Naive thymus-derived CD4-positive, alpha-beta T cell (primary cell): ENCODE measurements at regions not wholly inside any gene's neighbourhood (a gene's known extent, or its start where the extent isn't known, plus 50 kb on each side); places are given as distances from the start of the nearest gene placed in this dataset.

ENCODE experiments used
- ATAC-seq: fragments of 150-1000 bp; cut with Tn5 transposase; 2 replicates; pipeline ENCODE4 v1.10.0; 2021; ENCODE audit warnings: mild to moderate bottlenecking, moderate library complexity
- CTCF ChIA-PET: fragments of 350-600 bp; sonication (Branson Sonifier 250); formaldehyde crosslinking; loops from one replicate; lab custom pipeline; 2021; ENCODE audit warnings: antibody characterized with exemption; lab: Charles Lee
- POLR2A ChIA-PET: fragments of 350-600 bp; sonication (Branson Sonifier 250); formaldehyde crosslinking; loops from one replicate; lab custom pipeline; 2021; ENCODE audit warnings: antibody characterized with exemption, inconsistent platforms; lab: Charles Lee
- DNase-seq, 9 donors: peaks; one replicate each; pipeline versions ENCODE4 v3.0.0 to v3.0.0-alpha.2; 2020 to 2022; ENCODE audit warnings: mixed read lengths in 1 of 9
- H3K27ac ChIP-seq: one replicate; pipeline ENCODE4 v1.7.0; 2013; ENCODE audit warnings: mild to moderate bottlenecking, low read depth, low read length, moderate library complexity
- H3K27me3 ChIP-seq, 2 donors: one replicate each; pipeline ENCODE4 v1.7.0; 2013; ENCODE audit warnings: low read length in 2 of 2, mild to moderate bottlenecking in 2 of 2, moderate library complexity in 2 of 2; ENCODE audit not compliant: control insufficient read depth in 2 of 2, insufficient read depth in 2 of 2
- H3K36me3 ChIP-seq, 3 experiments: 1 replicate in 2 of 3; 2 replicates in 1 of 3; pipeline ENCODE4 v1.7.0; 2013; ENCODE audit warnings: low read length in 3 of 3, mild to moderate bottlenecking in 3 of 3, moderate library complexity in 1 of 3; ENCODE audit not compliant: insufficient read depth in 3 of 3, control insufficient read depth in 2 of 3
- H3K4me1 ChIP-seq, 2 donors: one replicate each; pipeline ENCODE4 v1.7.0; 2013; ENCODE audit warnings: low read length in 2 of 2, mild to moderate bottlenecking in 2 of 2, moderate library complexity in 1 of 2; ENCODE audit not compliant: control insufficient read depth in 2 of 2, insufficient read depth in 2 of 2
- H3K4me3 ChIP-seq: 2 replicates; pipeline ENCODE4 v1.7.0; 2013; ENCODE audit warnings: mild to moderate bottlenecking, low read length
- H3K9me3 ChIP-seq, 3 experiments: 1 replicate in 2 of 3; 2 replicates in 1 of 3; pipeline ENCODE4 v1.7.0; 2013; ENCODE audit warnings: low read length in 3 of 3; ENCODE audit not compliant: control insufficient read depth in 2 of 3
- H3K27ac Mint-ChIP-seq, 9 donors: one replicate each; pipeline ENCODE4 v1.8.0; 2020 to 2022; ENCODE audit warnings: mixed read lengths in 9 of 9, mild to moderate bottlenecking in 8 of 9, moderate library complexity in 5 of 9, inconsistent platforms in 2 of 9
- H3K27me3 Mint-ChIP-seq, 5 donors: one replicate each; pipeline ENCODE4 v1.8.0; 2021 to 2022; ENCODE audit warnings: mixed read lengths in 5 of 5, mild to moderate bottlenecking in 1 of 5
- H3K36me3 Mint-ChIP-seq, 5 donors: one replicate each; pipeline ENCODE4 v1.8.0; 2020 to 2022; ENCODE audit warnings: mixed read lengths in 5 of 5, mild to moderate bottlenecking in 3 of 5, inconsistent platforms in 1 of 5
- H3K4me1 Mint-ChIP-seq, 7 donors: one replicate each; pipeline ENCODE4 v1.8.0; 2020 to 2022; ENCODE audit warnings: mixed read lengths in 7 of 7, mild to moderate bottlenecking in 3 of 7, inconsistent platforms in 1 of 7
- H3K4me3 Mint-ChIP-seq, 10 donors: one replicate each; pipeline ENCODE4 v1.8.0; 2020 to 2022; ENCODE audit warnings: mild to moderate bottlenecking in 10 of 10, mixed read lengths in 10 of 10, moderate library complexity in 6 of 10, inconsistent platforms in 2 of 10
- H3K9me3 Mint-ChIP-seq, 11 donors: one replicate each; pipeline ENCODE4 v1.8.0; 2020 to 2022; ENCODE audit warnings: mixed read lengths in 11 of 11, mild to moderate bottlenecking in 4 of 11, inconsistent platforms in 1 of 11, moderate library complexity in 1 of 11
- intact Hi-C, 2 donors: fragments of 100-400 bp; cut with micrococcal nuclease; formaldehyde crosslinking; loops; one replicate each; pipeline ENCODE4 v1.15.1; 2023

DNA sequence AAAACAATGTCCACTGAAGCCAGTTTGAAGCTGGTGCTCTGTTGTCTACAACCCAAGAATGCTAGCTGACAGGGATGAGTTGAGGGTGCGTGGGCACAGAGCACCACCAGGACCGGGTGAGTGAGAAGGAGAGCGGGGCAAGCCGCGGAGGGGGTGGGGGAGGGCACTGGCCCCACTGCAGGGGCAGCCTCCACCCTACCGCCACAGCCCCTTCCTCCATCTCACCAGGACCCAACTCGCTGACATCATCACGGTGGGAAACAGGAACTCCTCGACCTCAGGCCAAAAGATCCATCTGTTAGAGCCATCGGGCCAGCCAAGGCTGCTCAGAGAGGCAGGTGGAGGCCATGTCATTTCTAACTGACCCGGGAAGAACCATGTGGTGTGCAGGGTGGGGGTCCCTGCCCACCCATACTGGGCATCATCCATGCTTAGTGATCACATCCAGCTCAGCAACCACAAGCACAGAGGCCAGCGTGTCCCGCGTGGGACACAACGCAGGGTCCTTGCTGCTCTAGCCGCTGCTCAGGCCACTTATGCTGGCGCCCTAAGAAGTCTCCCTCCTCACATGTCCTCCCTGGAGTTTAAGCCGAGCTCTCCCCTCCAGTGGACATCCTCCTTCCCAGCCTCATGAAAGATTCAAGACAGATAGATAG lies 57.6 kb upstream of the GATA2 start:
- Histone ChIP-seq H3K27ac (no peak overlapping the region), H3K4me1 (no peaks in the 10 kb centered on the region), H3K27me3 (peaks cover 0 to 2% of the 10 kb centered on the region in 2 donors), H3K9me3 (no peaks in the 10 kb centered on the region), H3K4me3 (no peak overlapping the region), H3K36me3 (no peaks in the 10 kb centered on the region)
- Mint-ChIP-seq H3K4me3 (no peak overlapping the region), H3K27me3 (peaks cover 27 to 52% (median 42%) of the 10 kb centered on the region in 5 donors), H3K36me3 (no peaks in the 10 kb centered on the region), H3K9me3 (peaks cover 0 to under 1% (median 0%) of the 10 kb centered on the region in 11 donors), H3K27ac (no peak overlapping the region), H3K4me1 (peaks cover 0 to 11% (median 5%) of the 10 kb centered on the region in 7 donors)
- ATAC-seq (peak; percentile 14), DNase-seq (no peak)
- CTCF ChIA-PET, result interaction anchor here (0.6 kb wide), 2 partner anchors 31 to 321 kb away, joined by 3 read pairs; no protein-coding TSS in a partner anchor
- POLR2A ChIA-PET, result no interaction called here
- intact Hi-C loops, result no loop called here

DNA sequence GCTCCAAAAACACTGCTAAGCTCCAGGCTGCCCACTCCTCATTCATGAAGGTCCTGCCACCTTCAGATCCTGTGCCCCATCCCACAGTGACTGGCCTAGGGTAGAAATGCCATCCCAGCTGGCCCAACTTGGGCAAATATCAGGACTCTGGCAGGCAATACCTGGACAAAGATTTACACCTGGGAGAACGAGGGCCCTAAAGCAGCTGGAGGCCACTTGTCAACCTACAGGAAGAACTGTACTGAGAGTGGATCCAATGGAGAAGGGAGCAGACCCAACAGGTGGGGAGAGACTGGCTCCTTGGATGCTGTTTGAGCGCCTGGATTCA lies 57.1 kb upstream of the GATA2 start:
- H3K27ac ChIP-seq, result no peak overlapping the region
- ChIA-PET CTCF (interaction anchor here (0.6 kb wide), 1 partner anchor 32 kb away, joined by 3 read pairs; no protein-coding TSS in a partner anchor), POLR2A (no interaction called here)
- H3K9me3 ChIP-seq, result no peaks in the 10 kb centered on the region
- intact Hi-C loops, result no loop called here
- peaks cover 0 to 3% (median 0%) of the 10 kb centered on the region in 11 donors for H3K9me3 Mint-ChIP-seq
- no peaks in the 10 kb centered on the region for H3K4me1 ChIP-seq
- no peaks in the 10 kb centered on the region for H3K36me3 Mint-ChIP-seq
- peaks cover 0 to 11% (median 5%) of the 10 kb centered on the region in 7 donors for H3K4me1 Mint-ChIP-seq
- peaks cover 27 to 52% (median 42%) of the 10 kb centered on the region in 5 donors for H3K27me3 Mint-ChIP-seq
- ATAC-seq (no peak), DNase-seq (no peak)
- H3K27ac Mint-ChIP-seq, result no peak overlapping the region
- H3K27me3 ChIP-seq, result peaks cover 0 to 2% of the 10 kb centered on the region in 2 donors
- H3K4me3 Mint-ChIP-seq, result no peak overlapping the region
- H3K4me3 ChIP-seq, result no peak overlapping the region
- H3K36me3 ChIP-seq, result no peaks in the 10 kb centered on the region

- intact Hi-C loops, result no loop called here
- no peak overlapping the region for H3K4me3 ChIP-seq
- no peak for DNase-seq
- no peak overlapping the region for H3K27ac Mint-ChIP-seq
- H3K36me3 ChIP-seq, result no peaks in the 10 kb centered on the region
- H3K4me1 Mint-ChIP-seq, result peaks cover 0 to 8% (median 3%) of the 10 kb centered on the region in 7 donors
- no peak overlapping the region for H3K4me3 Mint-ChIP-seq
- CTCF ChIA-PET, result no interaction called here
- no peaks in the 10 kb centered on the region for H3K27me3 ChIP-seq
- H3K27me3 Mint-ChIP-seq, result peaks cover 24 to 47% (median 39%) of the 10 kb centered on the region in 5 donors
- POLR2A ChIA-PET, result no interaction called here
- H3K4me1 ChIP-seq, result no peaks in the 10 kb centered on the region
- no peak overlapping the region for H3K27ac ChIP-seq
- no peaks in the 10 kb centered on the region for H3K36me3 Mint-ChIP-seq
- ATAC-seq, result no peak
- peaks cover 0 to 3% (median 0%) of the 10 kb centered on the region in 11 donors for H3K9me3 Mint-ChIP-seq
- H3K9me3 ChIP-seq, result no peaks in the 10 kb centered on the region
Observed at GRCh38 chr3:128549283-128550112, 56.5 kb upstream of the GATA2 start.

GRCh38 chr3:128548426-128549282 lies 55.7 kb upstream of the GATA2 start:
- H3K4me1 Mint-ChIP-seq, result peaks cover 0 to 2% (median 0%) of the 10 kb centered on the region in 7 donors
- peaks cover 0 to 5% (median under 1%) of the 10 kb centered on the region in 11 donors for H3K9me3 Mint-ChIP-seq
- Histone ChIP-seq H3K27ac (no peak overlapping the region), H3K9me3 (no peaks in the 10 kb centered on the region), H3K4me3 (no peak overlapping the region), H3K4me1 (no peaks in the 10 kb centered on the region), H3K36me3 (no peaks in the 10 kb centered on the region), H3K27me3 (no peaks in the 10 kb centered on the region)
- ChIA-PET POLR2A (no interaction called here), CTCF (no interaction called here)
- no peaks in the 10 kb centered on the region for H3K36me3 Mint-ChIP-seq
- H3K27me3 Mint-ChIP-seq, result peaks cover 16 to 39% (median 30%) of the 10 kb centered on the region in 5 donors
- H3K4me3 Mint-ChIP-seq, result no peak overlapping the region
- intact Hi-C loops, result no loop called here
- ATAC-seq (no peak), DNase-seq (no peak)
- H3K27ac Mint-ChIP-seq, result no peak overlapping the region

GRCh38 chr3:128548021-128548420 lies 55.0 kb upstream of the GATA2 start:
- Mint-ChIP-seq H3K27me3 (peaks cover 16 to 38% (median 29%) of the 10 kb centered on the region in 5 donors), H3K4me1 (peaks cover 0 to 1% (median 0%) of the 10 kb centered on the region in 7 donors), H3K4me3 (no peak overlapping the region), H3K9me3 (peaks cover 0 to 9% (median 6%) of the 10 kb centered on the region in 11 donors), H3K27ac (no peak overlapping the region), H3K36me3 (peaks cover 0 to 5% (median 4%) of the 10 kb centered on the region in 5 donors)
- CTCF ChIA-PET, result no interaction called here
- Histone ChIP-seq H3K27me3 (no peaks in the 10 kb centered on the region), H3K9me3 (no peaks in the 10 kb centered on the region), H3K27ac (no peak overlapping the region), H3K36me3 (no peaks in the 10 kb centered on the region), H3K4me1 (no peaks in the 10 kb centered on the region), H3K4me3 (no peak overlapping the region)
- ATAC-seq, result no peak
- POLR2A ChIA-PET, result no interaction called here
- no peak for DNase-seq
- intact Hi-C loops, result no loop called here

DNA sequence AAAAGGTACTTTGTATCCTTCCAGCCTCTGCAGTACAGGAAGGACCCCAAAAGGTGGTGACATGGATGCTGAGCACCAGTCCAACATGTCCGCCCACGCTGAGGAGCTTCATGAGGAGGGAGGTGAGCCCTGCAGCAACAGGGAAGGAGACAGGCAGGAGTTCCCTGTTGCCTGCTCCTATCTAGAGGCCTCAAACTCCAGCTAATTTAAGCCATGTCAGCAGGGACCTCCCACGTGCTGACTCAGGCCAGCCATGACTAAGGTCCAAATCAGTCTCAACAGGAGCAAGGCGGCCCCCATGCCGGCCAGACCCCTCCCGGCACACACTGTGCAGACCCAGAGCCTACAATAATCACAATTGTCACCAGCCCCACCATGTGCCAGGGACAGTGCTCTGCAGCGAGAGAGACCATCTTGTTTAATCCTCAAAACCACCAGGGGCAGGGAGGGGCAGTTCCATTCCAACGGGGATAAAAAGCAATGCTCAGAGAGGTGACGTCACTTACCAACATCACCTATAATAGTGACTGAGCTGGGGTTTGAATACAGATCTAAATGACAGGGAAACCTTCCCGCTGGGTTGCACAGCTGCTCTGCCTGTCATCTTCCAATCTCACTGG lies 54.5 kb upstream of the GATA2 start:
- peak overlapping the region in 1 of 9 donors; percentile 41 for H3K27ac Mint-ChIP-seq
- H3K4me1 Mint-ChIP-seq, result peaks cover 0 to 3% (median 0%) of the 10 kb centered on the region in 7 donors
- POLR2A ChIA-PET, result no interaction called here
- H3K27me3 ChIP-seq, result no peaks in the 10 kb centered on the region
- CTCF ChIA-PET, result no interaction called here
- no peak overlapping the region for H3K27ac ChIP-seq
- peaks cover 16 to 38% (median 28%) of the 10 kb centered on the region in 5 donors for H3K27me3 Mint-ChIP-seq
- H3K9me3 ChIP-seq, result no peaks in the 10 kb centered on the region
- peaks cover 0 to 11% (median 9%) of the 10 kb centered on the region in 5 donors for H3K36me3 Mint-ChIP-seq
- intact Hi-C loops, result no loop called here
- no peak for DNase-seq
- H3K36me3 ChIP-seq, result no peaks in the 10 kb centered on the region
- no peak overlapping the region for H3K4me3 Mint-ChIP-seq
- no peak overlapping the region for H3K4me3 ChIP-seq
- H3K4me1 ChIP-seq, result no peaks in the 10 kb centered on the region
- ATAC-seq, result no peak
- peaks cover 0 to 15% (median 11%) of the 10 kb centered on the region in 11 donors for H3K9me3 Mint-ChIP-seq
